NCI-H345 (cell line): ENCODE measurements at regions not wholly inside any gene's neighbourhood (a gene's known extent, or its start where the extent isn't known, plus 50 kb on each side); places are given as distances from the start of the nearest gene placed in this dataset.

Experiments
- DNase-seq: peaks from one replicate; lab custom pipeline; 2025; lab: John Stamatoyannopoulos, UW

- no peak for DNase-seq
These were observed 2896.3 kb upstream of the PCDH20 start for GRCh38 chr13:64311948-64312347.

GRCh38 chr13:64311112-64311511, 2895.5 kb upstream of the PCDH20 start:
- no peak for DNase-seq

- no peak for DNase-seq
These were observed 2889.6 kb upstream of the PCDH20 start for GRCh38 chr13:64305246-64305645.

- DNase-seq = no peak
These were observed 2884.6 kb upstream of the PCDH20 start for GRCh38 chr13:64300239-64300638.

- no peak for DNase-seq
These were observed 2878.3 kb upstream of the PCDH20 start for GRCh38 chr13:64293923-64294322.

GRCh38 chr13:64289702-64290101, 2874.1 kb upstream of the PCDH20 start:
- DNase-seq = no peak

GRCh38 chr13:64283926-64284325, 2868.3 kb upstream of the PCDH20 start:
- no peak for DNase-seq

- no peak for DNase-seq
These were observed 2862.8 kb upstream of the PCDH20 start for GRCh38 chr13:64278493-64278892.

- DNase-seq = no peak
These were observed 2861.4 kb upstream of the PCDH20 start for GRCh38 chr13:64277097-64277496.

GRCh38 chr13:64276232-64276631, 2860.6 kb upstream of the PCDH20 start:
- DNase-seq = no peak

GRCh38 chr13:64274481-64275217, 2859.0 kb upstream of the PCDH20 start:
- DNase-seq = no peak

GRCh38 chr13:64273780-64274179, 2858.1 kb upstream of the PCDH20 start:
- DNase-seq = no peak

- DNase-seq = no peak
These were observed 2857.0 kb upstream of the PCDH20 start for GRCh38 chr13:64272681-64273080.

GRCh38 chr13:64266024-64266423, 2850.4 kb upstream of the PCDH20 start:
- DNase-seq = no peak

GRCh38 chr13:64263285-64263684, 2847.6 kb upstream of the PCDH20 start:
- DNase-seq = no peak

- peak; percentile 18 for DNase-seq
These were observed 2841.1 kb upstream of the PCDH20 start for GRCh38 chr13:64256751-64257150.

- DNase-seq = no peak
These were observed 2840.3 kb upstream of the PCDH20 start for GRCh38 chr13:64255988-64256387.

- no peak for DNase-seq
These were observed 2832.9 kb upstream of the PCDH20 start for GRCh38 chr13:64248371-64249065.

- no peak for DNase-seq
These were observed 2823.7 kb upstream of the PCDH20 start for GRCh38 chr13:64239372-64239771.

GRCh38 chr13:64234255-64234654, 2818.6 kb upstream of the PCDH20 start:
- DNase-seq = no peak

GRCh38 chr13:64223016-64223415, 2807.4 kb upstream of the PCDH20 start:
- DNase-seq = no peak

GRCh38 chr13:64206430-64207225, 2791.0 kb upstream of the PCDH20 start:
- DNase-seq = no peak

- no peak for DNase-seq
These were observed 2786.9 kb upstream of the PCDH20 start for GRCh38 chr13:64202517-64202916.
